A673 (cell line): ENCODE measurements at regions not wholly inside any gene's neighbourhood (a gene's known extent, or its start where the extent isn't known, plus 50 kb on each side); places are given as distances from the start of the nearest gene placed in this dataset.

Experiments used
- EZH2 ChIP-seq: fragments of 200-600 bp; sonication (generic); IDR thresholded peaks from 2 replicates; pipeline ENCODE4 v1.6.1; 2017; ENCODE audit warnings: borderline replicate concordance, low read depth, mild to moderate bottlenecking, mixed read lengths, antibody characterized with exemption, low read length; ENCODE audit not compliant: poor library complexity, severe bottlenecking
- TF ChIP-seq, protein P1 (sequence below): fragments of 300-800, 200-600 bp; sonication (generic); conservative IDR thresholded peaks from 2 replicates; pipeline ENCODE4 v1.5.1; 2017; ENCODE audit warnings: low read depth, mild to moderate bottlenecking, antibody characterized with exemption, low read length, moderate library complexity, mixed read lengths

GRCh38 chr13:34751492-34751891 lies 190.6 kb upstream of the NBEA start:
- TF ChIP-seq, protein P1, sequence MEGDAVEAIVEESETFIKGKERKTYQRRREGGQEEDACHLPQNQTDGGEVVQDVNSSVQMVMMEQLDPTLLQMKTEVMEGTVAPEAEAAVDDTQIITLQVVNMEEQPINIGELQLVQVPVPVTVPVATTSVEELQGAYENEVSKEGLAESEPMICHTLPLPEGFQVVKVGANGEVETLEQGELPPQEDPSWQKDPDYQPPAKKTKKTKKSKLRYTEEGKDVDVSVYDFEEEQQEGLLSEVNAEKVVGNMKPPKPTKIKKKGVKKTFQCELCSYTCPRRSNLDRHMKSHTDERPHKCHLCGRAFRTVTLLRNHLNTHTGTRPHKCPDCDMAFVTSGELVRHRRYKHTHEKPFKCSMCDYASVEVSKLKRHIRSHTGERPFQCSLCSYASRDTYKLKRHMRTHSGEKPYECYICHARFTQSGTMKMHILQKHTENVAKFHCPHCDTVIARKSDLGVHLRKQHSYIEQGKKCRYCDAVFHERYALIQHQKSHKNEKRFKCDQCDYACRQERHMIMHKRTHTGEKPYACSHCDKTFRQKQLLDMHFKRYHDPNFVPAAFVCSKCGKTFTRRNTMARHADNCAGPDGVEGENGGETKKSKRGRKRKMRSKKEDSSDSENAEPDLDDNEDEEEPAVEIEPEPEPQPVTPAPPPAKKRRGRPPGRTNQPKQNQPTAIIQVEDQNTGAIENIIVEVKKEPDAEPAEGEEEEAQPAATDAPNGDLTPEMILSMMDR, result no peak
- TF ChIP-seq EZH2, result no peak
